Trophoblast cell (in vitro differentiated cells and primary cell): ENCODE measurements at regions not wholly inside any gene's neighbourhood (a gene's known extent, or its start where the extent isn't known, plus 50 kb on each side); places are given as distances from the start of the nearest gene placed in this dataset.

Source experiments
- DNase-seq, 2 donors: peaks; one replicate each; pipeline ENCODE4 v3.0.0-alpha.2; 2016
- H2AFZ ChIP-seq: 2 replicates; pipeline ENCODE4 v1.6.1; 2013; ENCODE audit warnings: low read length, moderate library complexity, mild to moderate bottlenecking; ENCODE audit not compliant: insufficient read depth, poor library complexity
- H2AK5ac ChIP-seq: 2 replicates; pipeline ENCODE4 v1.6.1; 2013; ENCODE audit warnings: mild to moderate bottlenecking, low read length
- H2BK120ac ChIP-seq: 2 replicates; pipeline ENCODE4 v1.6.1; 2013; ENCODE audit warnings: low read length, mild to moderate bottlenecking, moderate library complexity; ENCODE audit not compliant: insufficient read depth, poor library complexity
- H2BK12ac ChIP-seq: 2 replicates; pipeline ENCODE4 v1.6.1; 2013; ENCODE audit warnings: mild to moderate bottlenecking, low read length, moderate library complexity
- H2BK5ac ChIP-seq: 2 replicates; pipeline ENCODE4 v1.6.1; 2013; ENCODE audit warnings: low read length, low read depth, moderate library complexity, mild to moderate bottlenecking; ENCODE audit not compliant: poor library complexity
- H3K14ac ChIP-seq: 2 replicates; pipeline ENCODE4 v1.6.1; 2013; ENCODE audit warnings: mild to moderate bottlenecking, low read length
- H3K18ac ChIP-seq: 2 replicates; pipeline ENCODE4 v1.6.1; 2013; ENCODE audit warnings: mild to moderate bottlenecking, low read length
- H3K23ac ChIP-seq: 2 replicates; pipeline ENCODE4 v1.6.1; 2013; ENCODE audit warnings: low read length
- H3K27ac ChIP-seq: 2 replicates; pipeline ENCODE4 v1.5.1; 2013; ENCODE audit warnings: low read depth, mild to moderate bottlenecking, inconsistent platforms, low read length, moderate library complexity
- H3K27me3 ChIP-seq: 2 replicates; pipeline ENCODE4 v1.6.1; 2013; ENCODE audit warnings: inconsistent platforms, mild to moderate bottlenecking, low read length, moderate library complexity; ENCODE audit not compliant: insufficient read depth
- H3K36me3 ChIP-seq, 2 experiments: 1 replicate in 1 of 2; 2 replicates in 1 of 2; pipeline ENCODE4 v1.6.1; 2013; ENCODE audit warnings: low read length in 2 of 2, mild to moderate bottlenecking in 2 of 2, moderate library complexity in 1 of 2; ENCODE audit not compliant: insufficient read depth in 2 of 2, control insufficient read depth in 1 of 2
- H3K4ac ChIP-seq: 2 replicates; pipeline ENCODE4 v1.6.1; 2013; ENCODE audit warnings: low read depth, mild to moderate bottlenecking, low read length, moderate library complexity
- H3K4me1 ChIP-seq, 2 experiments: 1 replicate in 1 of 2; 2 replicates in 1 of 2; pipeline ENCODE4 v1.6.1; 2013; ENCODE audit warnings: low read length in 2 of 2, mild to moderate bottlenecking in 2 of 2, moderate library complexity in 1 of 2; ENCODE audit not compliant: insufficient read depth in 2 of 2, control insufficient read depth in 1 of 2
- H3K4me2 ChIP-seq: 2 replicates; pipeline ENCODE4 v1.6.1; 2013; ENCODE audit warnings: inconsistent platforms, mild to moderate bottlenecking, low read length, moderate library complexity
- H3K4me3 ChIP-seq: 2 replicates; pipeline ENCODE4 v1.5.1; 2013; ENCODE audit warnings: mild to moderate bottlenecking, low read depth, low read length, inconsistent platforms
- H3K79me1 ChIP-seq: one replicate; pipeline ENCODE4 v1.6.1; 2013; ENCODE audit warnings: low read length
- H3K79me2 ChIP-seq: 2 replicates; pipeline ENCODE4 v1.6.1; 2013; ENCODE audit warnings: low read length, mild to moderate bottlenecking; ENCODE audit not compliant: control insufficient read depth, insufficient read depth, poor library complexity
- H3K9ac ChIP-seq: 2 replicates; pipeline ENCODE4 v1.6.1; 2013; ENCODE audit warnings: mild to moderate bottlenecking, low read length
- H3K9me3 ChIP-seq: 2 replicates; pipeline ENCODE4 v1.6.1; 2013; ENCODE audit warnings: low read depth, mild to moderate bottlenecking, control low read depth, inconsistent platforms, low read length; ENCODE audit not compliant: insufficient read depth
- H4K12ac ChIP-seq: 2 replicates; pipeline ENCODE4 v1.6.1; 2013; ENCODE audit warnings: low read depth, mild to moderate bottlenecking, low read length, moderate library complexity
- H4K8ac ChIP-seq: 2 replicates; pipeline ENCODE4 v1.6.1; 2013; ENCODE audit warnings: low read depth, mild to moderate bottlenecking, low read length, moderate library complexity
- H4K91ac ChIP-seq: one replicate; pipeline ENCODE4 v1.6.1; 2013; ENCODE audit warnings: low read depth, mild to moderate bottlenecking, low read length, moderate library complexity
- WGBS: extraction: QIAGEN DNeasy Blood & Tissue Kit; methylation state at CpG from one replicate; pipeline ENCODE4 v1.1.7; 2013; ENCODE audit warnings: missing lambda C conversion rate; ENCODE audit not compliant: insufficient read length, insufficient coverage; ENCODE audit errors: extremely low coverage; 5-methylcytosine and 5-hydroxymethylcytosine counted together

DNA sequence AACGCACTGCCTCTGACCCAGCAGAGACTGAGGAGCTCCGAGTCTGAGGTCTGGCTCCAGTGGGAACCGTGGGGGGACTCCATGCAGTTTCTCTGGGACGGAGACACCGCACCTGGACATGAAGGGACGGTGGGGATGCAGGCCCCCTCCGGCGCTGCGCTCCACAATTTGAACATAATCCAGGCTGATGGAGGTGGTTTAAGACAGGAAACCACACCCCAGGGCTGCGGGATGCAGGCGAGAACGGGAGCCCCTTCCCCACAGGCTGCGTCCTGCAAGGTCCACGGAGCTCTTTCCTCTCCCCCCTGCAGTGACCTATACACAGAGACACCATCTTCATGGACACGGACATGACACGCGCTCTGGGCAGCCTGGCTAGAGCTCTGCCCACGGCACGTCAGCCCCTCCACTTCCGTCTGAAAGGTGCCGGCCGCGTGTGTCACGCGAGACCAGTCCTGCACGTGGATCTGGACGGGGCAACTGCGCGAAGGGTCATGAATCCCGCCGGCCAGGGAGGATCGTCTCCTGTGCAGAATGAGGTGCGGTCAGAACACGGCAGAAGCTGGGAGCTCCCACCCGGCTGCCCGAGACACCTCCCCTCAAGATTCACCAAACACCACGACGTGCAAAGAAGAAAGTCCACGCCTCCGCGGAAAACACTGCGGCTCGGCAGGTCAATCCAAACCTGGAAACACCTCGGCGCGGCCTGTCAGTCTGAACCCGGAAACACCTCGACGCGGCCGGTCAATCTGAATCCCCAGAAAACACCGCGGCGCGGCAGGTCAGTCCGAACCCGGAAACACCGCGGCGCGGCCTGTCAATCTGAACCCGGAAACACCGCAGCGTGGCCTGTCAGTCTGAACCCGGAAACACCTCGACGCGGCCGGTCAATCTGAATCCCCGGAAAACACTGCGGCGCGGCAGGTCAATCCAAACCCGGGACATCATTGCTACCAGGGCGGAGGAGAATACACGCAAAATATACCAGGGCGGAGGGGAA is 212.4 kb downstream of the BRD1 start:
- no CpG with 5 or more reads among the region's 77 CpGs for WGBS

DNA sequence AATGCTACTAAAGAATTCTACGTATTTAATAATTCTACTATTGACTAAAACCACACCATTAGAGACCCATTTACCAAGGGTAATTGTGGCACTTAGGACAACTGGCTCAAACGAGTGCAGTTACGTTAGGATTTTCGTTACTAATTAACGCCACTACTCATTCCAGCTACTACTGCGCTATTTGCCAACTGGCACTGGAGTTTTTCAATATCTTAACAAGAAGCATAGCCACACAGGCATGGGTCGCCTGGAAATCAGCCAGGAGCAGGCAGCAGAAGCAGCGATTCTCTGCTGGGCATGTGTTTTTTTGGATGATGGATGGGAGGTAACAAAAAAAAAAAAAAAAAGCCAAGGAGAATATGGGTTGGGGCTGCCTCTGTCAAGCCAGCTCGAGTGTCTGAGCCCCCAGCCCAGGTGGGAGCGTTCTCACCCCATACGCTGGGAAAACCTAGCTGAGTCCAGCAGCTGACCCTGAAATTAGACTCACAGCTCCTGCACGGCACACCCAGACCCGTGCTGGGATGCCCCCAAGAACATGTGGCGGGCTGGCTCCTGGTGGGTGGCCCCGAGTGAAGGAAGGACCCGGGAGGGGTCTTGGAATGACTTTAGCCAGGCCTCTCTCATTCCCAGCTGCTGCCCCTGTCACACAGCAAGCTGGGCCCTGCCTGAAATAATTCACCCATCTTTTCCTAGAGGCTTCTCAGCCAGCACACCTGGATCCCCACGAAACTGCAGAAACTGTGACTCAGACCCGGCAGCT is 214.0 kb downstream of the BRD1 start:
- Histone ChIP-seq H3K4me2 (no peak overlapping the region), H3K79me2 (no peaks in the 10 kb centered on the region), H3K4me1 (no peaks in the 10 kb centered on the region), H4K91ac (no peak overlapping the region), H2AK5ac (no peak overlapping the region), H3K27me3 (no peaks in the 10 kb centered on the region), H2BK120ac (no peak overlapping the region), H3K4me3 (no peak overlapping the region), H4K12ac (no peak overlapping the region), H2AFZ (no peak overlapping the region), H2BK12ac (no peak overlapping the region), H3K9ac (no peak overlapping the region), H3K79me1 (no peaks in the 10 kb centered on the region), H3K27ac (no peak overlapping the region), H3K4ac (no peak overlapping the region), H4K8ac (no peak overlapping the region), H3K14ac (no peak overlapping the region), H3K23ac (no peak overlapping the region), H3K18ac (no peak overlapping the region), H2BK5ac (no peak overlapping the region), H3K36me3 (no peaks in the 10 kb centered on the region), H3K9me3 (peaks cover 14% of the 10 kb centered on the region)
- no CpG with 5 or more reads among the region's 18 CpGs for WGBS
- DNase-seq = no peak

More for the DNA sequence above, 212.4 kb downstream of the BRD1 start:
- Histone ChIP-seq H3K9ac (no peak overlapping the region), H3K9me3 (peaks cover 11% of the 10 kb centered on the region), H2AK5ac (no peak overlapping the region), H3K4ac (no peak overlapping the region), H3K4me2 (no peak overlapping the region), H3K23ac (no peak overlapping the region), H4K12ac (no peak overlapping the region), H2BK12ac (no peak overlapping the region), H4K8ac (no peak overlapping the region), H3K4me1 (peaks cover 3 to 6% of the 10 kb centered on the region in 2 experiments), H3K27ac (no peak overlapping the region), H2BK5ac (no peak overlapping the region), H3K14ac (no peak overlapping the region), H3K18ac (no peak overlapping the region), H3K27me3 (no peaks in the 10 kb centered on the region), H3K79me2 (no peaks in the 10 kb centered on the region), H2AFZ (no peak overlapping the region), H2BK120ac (no peak overlapping the region), H4K91ac (no peak overlapping the region), H3K4me3 (peak overlapping the region; percentile 26), H3K36me3 (no peaks in the 10 kb centered on the region), H3K79me1 (no peaks in the 10 kb centered on the region)
- DNase-seq = no peak

DNA sequence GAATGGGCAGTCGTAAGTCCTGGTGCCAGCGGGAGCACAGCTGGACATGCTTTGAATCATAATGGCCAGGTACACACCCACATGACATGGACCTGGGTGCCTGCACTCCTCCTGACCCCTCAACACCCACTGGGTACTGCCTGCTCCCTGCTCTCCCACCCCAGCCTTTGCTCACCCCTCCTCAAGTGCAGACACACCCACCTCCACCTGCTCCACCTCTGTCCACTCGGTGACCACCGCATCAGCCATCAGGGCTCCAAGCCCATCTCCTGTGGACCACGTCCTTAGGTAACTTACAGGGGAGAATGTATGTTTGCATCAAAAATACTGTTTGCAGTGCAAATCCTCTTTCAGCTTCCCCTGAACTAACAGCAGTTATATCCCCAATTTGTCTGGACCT is 214.6 kb downstream of the BRD1 start:
- H3K14ac ChIP-seq = no peak overlapping the region
- no CpG with 5 or more reads among the region's 5 CpGs for WGBS
- no peaks in the 10 kb centered on the region for H3K4me1 ChIP-seq
- DNase-seq = no peak
- no peak overlapping the region for H3K9ac ChIP-seq
- H3K27ac ChIP-seq = no peak overlapping the region
- no peaks in the 10 kb centered on the region for H3K27me3 ChIP-seq
- no peak overlapping the region for H2BK5ac ChIP-seq
- no peak overlapping the region for H2AFZ ChIP-seq
- H3K4me2 ChIP-seq = no peak overlapping the region
- no peak overlapping the region for H4K12ac ChIP-seq
- no peak overlapping the region for H3K4ac ChIP-seq
- no peaks in the 10 kb centered on the region for H3K79me2 ChIP-seq
- H3K9me3 ChIP-seq = peaks cover 14% of the 10 kb centered on the region
- H2AK5ac ChIP-seq = no peak overlapping the region
- no peak overlapping the region for H2BK120ac ChIP-seq
- no peak overlapping the region for H2BK12ac ChIP-seq
- H4K91ac ChIP-seq = no peak overlapping the region
- H3K36me3 ChIP-seq = no peaks in the 10 kb centered on the region
- H3K4me3 ChIP-seq = no peak overlapping the region
- no peaks in the 10 kb centered on the region for H3K79me1 ChIP-seq
- no peak overlapping the region for H3K18ac ChIP-seq
- H3K23ac ChIP-seq = no peak overlapping the region
- H4K8ac ChIP-seq = no peak overlapping the region

DNA sequence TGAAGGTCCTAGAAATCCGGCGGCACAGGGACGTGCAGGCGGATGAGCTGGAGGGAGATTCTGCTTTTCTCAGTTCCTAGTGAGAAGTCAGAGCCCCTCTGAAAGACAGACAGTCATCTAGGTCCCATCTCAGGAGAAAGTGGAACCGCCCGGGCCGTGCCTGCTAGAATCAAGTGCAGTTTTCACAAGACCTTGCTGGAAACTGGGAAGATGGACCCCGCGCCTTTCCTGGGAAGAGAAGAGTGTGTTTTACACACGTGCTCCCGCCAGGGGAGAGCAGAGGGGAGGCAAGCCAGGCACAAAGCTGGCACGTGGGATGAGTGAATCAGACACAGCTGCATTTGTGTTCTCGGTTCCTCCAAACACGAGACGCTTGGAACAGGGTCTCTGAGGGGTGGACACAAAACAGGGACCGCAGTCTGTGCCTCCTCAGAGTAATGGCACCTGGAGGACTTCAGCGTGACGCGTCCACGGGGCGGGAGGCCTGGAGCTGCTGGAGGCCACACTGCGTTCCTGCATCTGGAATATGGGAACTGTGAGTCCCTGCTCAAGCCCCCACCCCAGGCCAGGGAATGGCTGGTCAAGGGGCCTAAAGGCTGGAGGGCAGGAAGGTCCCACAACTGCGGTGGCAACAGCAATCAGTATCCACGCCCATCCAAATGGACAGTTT is 218.3 kb downstream of the BRD1 start:
- no peak overlapping the region for H3K4me2 ChIP-seq
- H3K4me3 ChIP-seq = no peak overlapping the region

More for the DNA sequence above, 218.3 kb downstream of the BRD1 start:
- H3K27me3 ChIP-seq = peaks cover 2% of the 10 kb centered on the region
- no peaks in the 10 kb centered on the region for H3K4me1 ChIP-seq
- H3K9ac ChIP-seq = no peak overlapping the region
- WGBS = no CpG with 5 or more reads among the region's 24 CpGs
- no peaks in the 10 kb centered on the region for H3K79me2 ChIP-seq
- no peak overlapping the region for H2AFZ ChIP-seq
- no peak overlapping the region for H4K91ac ChIP-seq
- H3K4ac ChIP-seq = no peak overlapping the region
- peaks cover 7% of the 10 kb centered on the region for H3K9me3 ChIP-seq
- no peak overlapping the region for H4K12ac ChIP-seq
- no peak overlapping the region for H2BK12ac ChIP-seq
- no peak overlapping the region for H3K18ac ChIP-seq
- no peak overlapping the region for H2BK120ac ChIP-seq
- H3K14ac ChIP-seq = no peak overlapping the region
- H3K79me1 ChIP-seq = no peaks in the 10 kb centered on the region
- no peak for DNase-seq
- no peak overlapping the region for H2BK5ac ChIP-seq
- H3K27ac ChIP-seq = no peak overlapping the region
- H3K23ac ChIP-seq = no peak overlapping the region
- H2AK5ac ChIP-seq = no peak overlapping the region
- no peaks in the 10 kb centered on the region for H3K36me3 ChIP-seq
- H4K8ac ChIP-seq = no peak overlapping the region
